GM21619 (cell line): ENCODE measurements at regions not wholly inside any gene's neighbourhood (a gene's known extent, or its start where the extent isn't known, plus 50 kb on each side); places are given as distances from the start of the nearest gene placed in this dataset.

Experiments
- ATAC-seq: cut with Tn5 transposase; IDR thresholded peaks from one replicate; pipeline ENCODE4 v1.9.1; 2021; ENCODE audit not compliant: unreplicated experiment

GRCh38 chr5:160508780-160509361 is 87.2 kb downstream of the PTTG1 start:
- peak; percentile 76 for ATAC-seq

GRCh38 chr5:160511280-160511929 is 89.8 kb downstream of the PTTG1 start:
- ATAC-seq = no peak
